ENCODE measurements at regions not wholly inside any gene's neighbourhood (a gene's known extent, or its start where the extent isn't known, plus 50 kb on each side); places are given as distances from the start of the nearest gene placed in this dataset.

- ChIA-PET CTCF (ENCODE audit: partially characterized antibody) (interaction anchor here (0.9 to 1.3 kb wide), 6 partner anchors 10 to 874 kb away, joined by 3 to 6 read pairs (median 3); no protein-coding TSS in a partner anchor), POLR2A (ENCODE audit: partially characterized antibody) (no interaction called here)
- H2BK15ac ChIP-seq (ENCODE audit: low read length): no peak overlapping the region
- H3K27ac ChIP-seq (ENCODE audit: low read depth, low read length): no peak overlapping the region
- no peak overlapping the region for H3K23ac ChIP-seq (ENCODE audit: insufficient read length)
- no peaks in the 10 kb centered on the region for H3K36me3 ChIP-seq (ENCODE audit: control insufficient read depth in 2 of 4, insufficient read depth in 4 of 4, low read length in 3 of 4)
- peaks cover 0 to 4% (median 0%) of the 10 kb centered on the region in 4 experiments; a peak in 1 of 7 replicates for H3K4me1 ChIP-seq (replicated peaks in 1 of 4; ENCODE audit: control insufficient read depth in 3 of 4, insufficient read depth in 4 of 4, low read length in 3 of 4)
- H3K23me2 ChIP-seq (ENCODE audit: low read depth, low read length): no peaks in the 10 kb centered on the region
- DNase-seq (ENCODE audit: low read depth in 1 of 2, low spot score in 2 of 2) (peak in 1 of 2 experiments; percentile 61), FAIRE-seq (no peak)
- H2BK20ac ChIP-seq (ENCODE audit: low read length): no peak overlapping the region
- no peaks in the 10 kb centered on the region; a peak in 2 of 7 replicates for H3K27me3 ChIP-seq (replicated peaks in 1 of 4; ENCODE audit: control insufficient read depth in 3 of 4, extremely low read depth in 1 of 4, insufficient read depth in 3 of 4, low read length in 3 of 4)
- H3K4me2 ChIP-seq (ENCODE audit: insufficient read depth in 1 of 2, low read depth in 2 of 2, low read length in 2 of 2): no peak overlapping the region
- H3K4me3 ChIP-seq (ENCODE audit: extremely low read depth in 1 of 4, insufficient read depth in 2 of 4, low read depth in 3 of 4, low read length in 4 of 4): no peak overlapping the region
- H3K4ac ChIP-seq (replicated peaks; ENCODE audit: insufficient read length, low read depth, low read length): no peak overlapping the region
- H2BK12ac ChIP-seq (ENCODE audit: low read depth, low read length): 0 out of 2 replicates have a peak overlapping the region, but pooled peaks have one; percentile 9
- H3K79me2 ChIP-seq (ENCODE audit: control insufficient read depth in 1 of 2, insufficient read depth in 2 of 2, low read length in 2 of 2): no peaks in the 10 kb centered on the region
- H2BK5ac ChIP-seq (ENCODE audit: low read depth, low read length): no peak overlapping the region
- H4K91ac ChIP-seq (replicated peaks; ENCODE audit: insufficient read length, low read length): no peak overlapping the region
- no peak overlapping the region for H2BK120ac ChIP-seq (replicated peaks; ENCODE audit: low read depth, low read length)
- no peaks in the 10 kb centered on the region for H3K9me3 ChIP-seq (ENCODE audit: insufficient read depth in 2 of 2, low read depth in 1 of 2, low read length in 1 of 2)
- H4K8ac ChIP-seq (ENCODE audit: extremely low read depth, insufficient read depth, low read length): no peak overlapping the region
- no peak overlapping the region for H3K14ac ChIP-seq (ENCODE audit: insufficient read length)
- H3K18ac ChIP-seq (ENCODE audit: extremely low read depth, low read length): no peak overlapping the region
- no peak overlapping the region for H4K5ac ChIP-seq (ENCODE audit: insufficient read length, low read depth, low read length)
- H2AK5ac ChIP-seq (ENCODE audit: low read depth, low read length): 0 out of 2 replicates have a peak overlapping the region, but pooled peaks have one; percentile 5
- H4K20me1 ChIP-seq (replicated peaks in 1 of 2; ENCODE audit: control insufficient read depth in 1 of 2, insufficient read depth in 2 of 2, low read length in 2 of 2): peaks cover 0 to 2% of the 10 kb centered on the region in 2 experiments
- no peak overlapping the region for H3K56ac ChIP-seq (replicated peaks; ENCODE audit: insufficient read length, low read depth, low read length)
- H2AFZ ChIP-seq (ENCODE audit: low read length): no peak overlapping the region
- no peak overlapping the region for H3K9ac ChIP-seq (replicated peaks in 1 of 4; ENCODE audit: extremely low read depth in 1 of 4, low read depth in 3 of 4, low read length in 3 of 4)
- no peaks in the 10 kb centered on the region for H3K79me1 ChIP-seq (ENCODE audit: low read depth, low read length)
- WGBS, 2 experiments (ENCODE audit: extremely low coverage in 1 of 2, insufficient coverage in 1 of 2, insufficient read length in 1 of 2, insufficient replicate concordance in 2 of 2, low coverage in 1 of 2, low lambda C conversion rate in 2 of 2, missing lambda C conversion rate in 1 of 2): 87% methylated on average over 18 of the region's 18 CpGs; no CpG with 5 or more reads in 1 of the 2 experiments
- TF ChIP-seq CHD1 (IDR thresholded peaks at IDR 0.05; ENCODE audit: low read depth, low read length) (no peak), SUZ12 (IDR thresholded peaks at IDR 0.05; ENCODE audit: low read length) (no peak), BACH1 (IDR thresholded peaks at IDR 0.05; ENCODE audit: low read length) (no peak), CEBPB (IDR thresholded peaks at IDR 0.05; ENCODE audit: low read depth, low read length) (no peak), EP300 (IDR thresholded peaks at IDR 0.05; ENCODE audit: borderline replicate concordance in 1 of 2, low read depth in 2 of 2, low read length in 2 of 2) (no peak), FOSL1 (IDR thresholded peaks at IDR 0.05; ENCODE audit: insufficient read depth, low read depth, low read length) (no peak), CTCF (IDR thresholded peaks at IDR 0.05; ENCODE audit: control extremely low read depth in 1 of 3, insufficient read depth in 1 of 3, low read depth in 1 of 3, low read length in 3 of 3) (peak; percentile 37 to 57 (median 40)), RXRA (IDR thresholded peaks at IDR 0.05; ENCODE audit: insufficient read depth, low read depth, low read length) (no peak), TEAD4 (IDR thresholded peaks at IDR 0.05; ENCODE audit: low read depth, low read length) (peak; percentile 72), ZNF274 (IDR thresholded peaks at IDR 0.05; ENCODE audit: borderline replicate concordance, extremely low read depth, low read length) (no peak)
These were observed 190.1 kb upstream of the AGAP1 start for GRCh38 chr2:235303499-235304291.
